ENCODE measurements at regions not wholly inside any gene's neighbourhood (a gene's known extent, or its start where the extent isn't known, plus 50 kb on each side); places are given as distances from the start of the nearest gene placed in this dataset.

GRCh38 chr5:58239731-58240130, 220.2 kb downstream of the PLK2 start:
- no peak overlapping the region for H3K27ac ChIP-seq (ENCODE audit: low read length)

GRCh38 chr5:58239045-58239444, 220.8 kb downstream of the PLK2 start:
- Histone ChIP-seq H3K79me2 (ENCODE audit: low read length) (no peaks in the 10 kb centered on the region), H3K9me2 (replicated peaks; ENCODE audit: insufficient read depth, low read length) (no peaks in the 10 kb centered on the region), H3K4me2 (ENCODE audit: low read depth, low read length) (no peak overlapping the region), H2AFZ (ENCODE audit: low read length) (no peak overlapping the region), H3K9ac (ENCODE audit: low read length) (no peak overlapping the region), H3K4me1 (ENCODE audit: low read length) (no peaks in the 10 kb centered on the region), H3F3A (ENCODE audit: insufficient read depth, low read length) (no peaks in the 10 kb centered on the region), H3K9me3 (replicated peaks; ENCODE audit: insufficient read depth, low read length) (no peaks in the 10 kb centered on the region), H3K4me3 (ENCODE audit: low read length) (no peak overlapping the region), H3K36me3 (replicated peaks; ENCODE audit: insufficient read depth, low read length) (no peaks in the 10 kb centered on the region), H3K27ac (ENCODE audit: low read length) (no peak overlapping the region), H3K27me3 (replicated peaks; ENCODE audit: insufficient read depth, low read length) (no peaks in the 10 kb centered on the region), H4K20me1 (ENCODE audit: insufficient read depth, low read length) (no peaks in the 10 kb centered on the region)
- DNase-seq: no peak
- TF ChIP-seq CTCF (IDR thresholded peaks at IDR 0.05; ENCODE audit: low read length): no peak
- no peak for TF ChIP-seq EZH2 (optimal IDR thresholded peaks at IDR 0.05; ENCODE audit: low read depth, low read length)
- no peak for TF ChIP-seq EZH2phosphoT487 (IDR thresholded peaks at IDR 0.05; ENCODE audit: low read length)

More at GRCh38 chr5:58239731-58240130, 220.2 kb downstream of the PLK2 start:
- no peak overlapping the region for H2AFZ ChIP-seq (ENCODE audit: low read length)
- H3K4me3 ChIP-seq (ENCODE audit: low read length): no peak overlapping the region
- no peaks in the 10 kb centered on the region for H3K9me2 ChIP-seq (replicated peaks; ENCODE audit: insufficient read depth, low read length)
- H3K4me2 ChIP-seq (ENCODE audit: low read depth, low read length): no peak overlapping the region
- H3K79me2 ChIP-seq (ENCODE audit: low read length): no peaks in the 10 kb centered on the region
- H3K4me1 ChIP-seq (ENCODE audit: low read length): no peaks in the 10 kb centered on the region
- H3K27me3 ChIP-seq (replicated peaks; ENCODE audit: insufficient read depth, low read length): no peaks in the 10 kb centered on the region
- DNase-seq: no peak
- H3K9me3 ChIP-seq (replicated peaks; ENCODE audit: insufficient read depth, low read length): no peaks in the 10 kb centered on the region
- H3F3A ChIP-seq (ENCODE audit: insufficient read depth, low read length): no peaks in the 10 kb centered on the region
- TF ChIP-seq EZH2phosphoT487 (IDR thresholded peaks at IDR 0.05; ENCODE audit: low read length) (no peak), EZH2 (optimal IDR thresholded peaks at IDR 0.05; ENCODE audit: low read depth, low read length) (no peak), CTCF (IDR thresholded peaks at IDR 0.05; ENCODE audit: low read length) (no peak)
- no peaks in the 10 kb centered on the region for H3K36me3 ChIP-seq (replicated peaks; ENCODE audit: insufficient read depth, low read length)
- no peaks in the 10 kb centered on the region for H4K20me1 ChIP-seq (ENCODE audit: insufficient read depth, low read length)
- no peak overlapping the region for H3K9ac ChIP-seq (ENCODE audit: low read length)

GRCh38 chr5:58236498-58236897, 223.4 kb downstream of the PLK2 start:
- H3F3A ChIP-seq (ENCODE audit: insufficient read depth, low read length): no peaks in the 10 kb centered on the region
- H4K20me1 ChIP-seq (ENCODE audit: insufficient read depth, low read length): no peaks in the 10 kb centered on the region
- no peak for DNase-seq
- H3K9ac ChIP-seq (ENCODE audit: low read length): no peak overlapping the region
- no peak for TF ChIP-seq EZH2phosphoT487 (IDR thresholded peaks at IDR 0.05; ENCODE audit: low read length)
- TF ChIP-seq CTCF (IDR thresholded peaks at IDR 0.05; ENCODE audit: low read length): no peak
- TF ChIP-seq EZH2 (optimal IDR thresholded peaks at IDR 0.05; ENCODE audit: low read depth, low read length): no peak
- H3K27me3 ChIP-seq (replicated peaks; ENCODE audit: insufficient read depth, low read length): no peaks in the 10 kb centered on the region
- no peaks in the 10 kb centered on the region for H3K4me1 ChIP-seq (ENCODE audit: low read length)
- H3K4me3 ChIP-seq (ENCODE audit: low read length): no peak overlapping the region
- no peaks in the 10 kb centered on the region for H3K9me3 ChIP-seq (replicated peaks; ENCODE audit: insufficient read depth, low read length)
- H3K4me2 ChIP-seq (ENCODE audit: low read depth, low read length): no peak overlapping the region
- no peaks in the 10 kb centered on the region for H3K36me3 ChIP-seq (replicated peaks; ENCODE audit: insufficient read depth, low read length)
- no peak overlapping the region for H3K27ac ChIP-seq (ENCODE audit: low read length)
- no peak overlapping the region for H2AFZ ChIP-seq (ENCODE audit: low read length)
- H3K9me2 ChIP-seq (replicated peaks; ENCODE audit: insufficient read depth, low read length): no peaks in the 10 kb centered on the region
- H3K79me2 ChIP-seq (ENCODE audit: low read length): no peaks in the 10 kb centered on the region

Measured in MM.1S (cell line).